MM.1S (cell line): ENCODE measurements at regions not wholly inside any gene's neighbourhood (a gene's known extent, or its start where the extent isn't known, plus 50 kb on each side); places are given as distances from the start of the nearest gene placed in this dataset.

Experiments used
- EZH2 ChIP-seq: fragments of 300-600 bp; sonication (generic); optimal IDR thresholded peaks from 2 replicates; pipeline ENCODE3; 2017; ENCODE audit warnings: low read depth, mild to moderate bottlenecking, antibody characterized with exemption, low read length, mixed read lengths
- EZH2phosphoT487 ChIP-seq: fragments of 300-600 bp; sonication (generic); IDR thresholded peaks from 2 replicates; pipeline ENCODE4 v1.6.1; 2018; ENCODE audit warnings: antibody characterized with exemption, low read length
- TF ChIP-seq, protein P1 (sequence below): fragments of 300-600 bp; sonication (generic); IDR thresholded peaks from 2 replicates; pipeline ENCODE4 v1.5.1; 2016; ENCODE audit warnings: antibody characterized with exemption, low read length, mixed read lengths

- TF ChIP-seq EZH2phosphoT487 (no peak), EZH2 (no peak)
- TF ChIP-seq, protein P1, sequence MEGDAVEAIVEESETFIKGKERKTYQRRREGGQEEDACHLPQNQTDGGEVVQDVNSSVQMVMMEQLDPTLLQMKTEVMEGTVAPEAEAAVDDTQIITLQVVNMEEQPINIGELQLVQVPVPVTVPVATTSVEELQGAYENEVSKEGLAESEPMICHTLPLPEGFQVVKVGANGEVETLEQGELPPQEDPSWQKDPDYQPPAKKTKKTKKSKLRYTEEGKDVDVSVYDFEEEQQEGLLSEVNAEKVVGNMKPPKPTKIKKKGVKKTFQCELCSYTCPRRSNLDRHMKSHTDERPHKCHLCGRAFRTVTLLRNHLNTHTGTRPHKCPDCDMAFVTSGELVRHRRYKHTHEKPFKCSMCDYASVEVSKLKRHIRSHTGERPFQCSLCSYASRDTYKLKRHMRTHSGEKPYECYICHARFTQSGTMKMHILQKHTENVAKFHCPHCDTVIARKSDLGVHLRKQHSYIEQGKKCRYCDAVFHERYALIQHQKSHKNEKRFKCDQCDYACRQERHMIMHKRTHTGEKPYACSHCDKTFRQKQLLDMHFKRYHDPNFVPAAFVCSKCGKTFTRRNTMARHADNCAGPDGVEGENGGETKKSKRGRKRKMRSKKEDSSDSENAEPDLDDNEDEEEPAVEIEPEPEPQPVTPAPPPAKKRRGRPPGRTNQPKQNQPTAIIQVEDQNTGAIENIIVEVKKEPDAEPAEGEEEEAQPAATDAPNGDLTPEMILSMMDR: no peak
Measured at GRCh38 chr1:244322181-244322580, 129.5 kb downstream of the ADSS2 start.
